Superior temporal gyrus (tissue), 1 donor: ENCODE measurements at regions not wholly inside any gene's neighbourhood (a gene's known extent, or its start where the extent isn't known, plus 50 kb on each side); places are given as distances from the start of the nearest gene placed in this dataset.

Experiments used
- DNase-seq: peaks from one replicate; pipeline ENCODE4 v3.0.0-alpha.2; 2016; ENCODE audit errors: extremely low spot score

DNA sequence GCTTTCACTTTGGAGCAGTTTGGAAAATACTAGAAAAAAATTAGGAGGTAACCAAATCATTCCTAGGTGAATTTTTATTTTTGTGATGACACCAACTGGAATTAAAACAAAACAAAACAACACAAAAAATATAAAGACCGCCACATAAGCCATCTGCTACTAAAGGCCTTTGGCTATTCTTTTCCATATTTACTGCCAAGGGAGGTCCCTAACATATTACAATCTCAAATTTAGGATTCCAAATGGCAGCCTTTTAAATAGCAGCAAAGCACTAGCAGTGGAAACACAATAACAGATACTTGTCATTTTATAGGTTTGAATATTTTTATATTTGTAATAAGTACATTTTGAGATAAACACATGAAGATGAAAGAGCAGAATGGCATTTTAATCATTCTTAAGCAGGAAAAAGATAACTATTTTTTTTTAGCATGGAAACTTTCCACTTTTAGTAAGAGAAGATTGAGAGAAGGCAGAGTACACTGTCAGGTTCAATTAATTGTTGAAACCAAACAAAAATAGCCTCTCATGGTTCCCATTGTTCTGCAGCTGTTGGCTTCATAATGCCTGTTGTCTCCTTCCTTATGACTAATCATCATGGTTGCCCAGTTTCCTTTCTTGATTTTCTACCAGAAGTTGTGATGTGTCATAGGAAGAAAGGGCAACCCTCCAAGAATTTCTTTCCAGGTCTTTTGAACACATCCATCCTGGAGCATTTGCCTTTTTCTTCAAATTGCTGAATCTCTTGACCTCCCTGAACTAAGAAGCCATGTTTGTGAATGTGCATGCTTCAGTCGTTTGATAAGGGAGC is 219.0 kb upstream of the EMCN start:
- peak; percentile 76 for DNase-seq

DNA sequence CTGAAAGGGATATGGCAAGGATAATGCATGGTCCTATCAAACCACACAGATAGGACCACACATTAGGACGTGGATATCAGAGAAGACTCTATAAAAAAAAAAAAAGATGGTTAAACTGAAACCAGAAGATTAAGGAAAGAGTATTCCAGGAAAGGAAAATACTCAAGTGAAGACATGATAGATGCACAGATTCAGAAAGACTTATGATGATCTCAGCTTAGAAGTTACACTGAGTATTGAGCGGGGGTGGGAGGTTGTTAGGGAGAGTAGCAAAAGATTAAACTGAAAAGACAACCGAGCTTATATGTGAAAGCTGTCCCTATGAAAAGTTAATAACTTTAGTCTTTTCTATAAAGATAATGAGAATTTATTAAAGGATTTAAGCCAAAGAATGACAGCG is 211.0 kb upstream of the EMCN start:
- no peak for DNase-seq

DNA sequence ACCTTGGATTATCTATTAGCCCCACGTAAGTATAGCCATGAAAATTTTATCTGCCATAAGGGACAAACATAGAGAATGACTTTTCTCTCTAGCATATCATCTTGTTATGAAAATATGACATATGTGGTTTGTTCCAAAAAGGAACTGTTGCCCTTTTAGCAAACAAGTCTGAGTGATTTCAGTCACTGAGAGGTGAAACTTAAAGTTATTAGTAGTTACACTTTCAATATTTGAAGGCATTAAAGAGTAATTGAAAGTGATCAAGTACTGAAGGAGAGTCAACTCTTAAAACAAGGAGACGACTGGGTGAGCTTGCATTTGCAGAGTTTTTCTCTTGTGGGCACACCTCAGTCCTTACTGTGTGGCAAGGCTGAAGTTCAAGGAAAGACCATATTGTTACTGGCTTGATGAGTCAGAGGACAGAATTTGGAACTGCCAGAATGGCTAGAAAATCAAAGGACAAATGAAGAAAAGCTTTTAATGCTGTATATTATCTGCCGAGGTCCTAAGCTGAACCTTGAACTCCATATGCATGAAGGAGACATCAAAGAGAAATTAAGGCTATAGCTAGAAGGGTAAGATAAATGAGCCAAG is 205.1 kb upstream of the EMCN start:
- no peak for DNase-seq

DNA sequence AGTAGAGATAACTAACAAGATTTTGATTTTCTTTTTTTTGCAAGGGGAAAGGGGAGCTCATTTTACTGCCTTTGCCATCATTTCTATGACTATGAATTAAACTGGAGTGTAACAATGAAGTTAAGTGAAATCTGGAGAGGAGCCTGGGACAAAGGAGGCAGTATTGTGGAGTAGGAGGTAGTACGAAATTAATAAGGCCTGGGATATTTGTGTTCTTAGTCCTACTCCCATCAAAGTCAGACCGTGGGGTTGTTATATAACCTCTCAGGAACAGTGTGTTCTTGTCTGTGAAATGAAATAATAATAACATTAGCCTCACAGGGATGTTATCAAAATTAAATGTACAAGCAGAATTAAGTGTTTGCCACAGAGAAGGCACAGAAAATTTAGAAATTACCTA is 204.3 kb upstream of the EMCN start:
- DNase-seq: no peak

DNA sequence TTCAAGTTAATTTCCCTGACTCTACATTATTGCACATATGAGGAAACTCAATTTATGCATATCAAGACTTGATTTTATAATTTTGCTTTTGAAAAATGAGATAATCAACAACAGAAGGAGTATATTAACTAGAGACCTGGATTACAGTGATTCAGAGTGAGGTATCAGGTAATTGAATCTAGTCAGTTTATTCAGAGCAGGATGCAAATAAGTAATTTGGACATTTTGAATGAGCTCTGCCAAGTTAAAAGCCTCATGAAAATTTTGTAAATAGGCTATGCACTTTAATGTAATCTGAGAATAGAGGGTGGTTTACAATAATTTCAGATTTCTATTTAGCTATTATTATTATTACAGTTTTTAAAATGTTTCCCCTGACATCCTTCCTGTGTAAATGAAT is 203.7 kb upstream of the EMCN start:
- DNase-seq: no peak

DNA sequence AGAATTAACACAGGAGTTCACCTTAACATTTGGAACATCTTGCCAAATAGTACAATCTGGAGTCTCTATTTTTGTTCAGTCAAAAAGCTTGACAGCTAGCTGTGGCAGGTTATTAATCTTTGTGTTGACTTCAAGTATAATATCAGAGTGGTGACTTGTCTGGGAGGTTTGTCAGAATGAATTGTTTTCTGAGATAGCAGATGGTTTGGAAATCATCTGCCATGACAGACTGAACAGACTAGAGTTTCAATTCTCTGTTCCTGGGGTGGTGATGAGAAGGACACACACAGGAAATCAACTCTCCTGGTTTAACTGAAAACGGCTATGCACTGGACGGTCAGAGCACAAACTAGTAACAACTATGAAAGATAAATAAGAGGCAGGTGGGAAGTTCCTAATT is 203.3 kb upstream of the EMCN start:
- DNase-seq: no peak

DNA sequence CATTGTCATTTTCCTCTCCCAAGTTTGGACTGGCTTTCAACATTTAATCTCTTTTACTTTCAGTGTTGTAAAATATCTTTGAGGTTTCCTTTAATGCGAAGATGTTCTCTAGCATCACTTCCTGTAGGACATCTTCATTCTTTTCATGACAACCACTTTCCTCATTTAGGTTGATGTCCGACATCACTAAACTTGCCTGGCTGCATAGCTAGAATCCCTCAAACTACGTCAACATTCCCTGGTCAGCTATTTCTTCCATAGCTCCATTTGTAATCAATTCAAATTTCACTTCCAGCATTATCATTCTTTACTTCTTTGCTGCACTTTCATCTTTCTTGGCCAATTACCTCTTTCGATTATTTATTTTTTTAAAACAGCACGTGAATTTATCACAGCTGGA is 198.6 kb upstream of the EMCN start:
- no peak for DNase-seq

DNA sequence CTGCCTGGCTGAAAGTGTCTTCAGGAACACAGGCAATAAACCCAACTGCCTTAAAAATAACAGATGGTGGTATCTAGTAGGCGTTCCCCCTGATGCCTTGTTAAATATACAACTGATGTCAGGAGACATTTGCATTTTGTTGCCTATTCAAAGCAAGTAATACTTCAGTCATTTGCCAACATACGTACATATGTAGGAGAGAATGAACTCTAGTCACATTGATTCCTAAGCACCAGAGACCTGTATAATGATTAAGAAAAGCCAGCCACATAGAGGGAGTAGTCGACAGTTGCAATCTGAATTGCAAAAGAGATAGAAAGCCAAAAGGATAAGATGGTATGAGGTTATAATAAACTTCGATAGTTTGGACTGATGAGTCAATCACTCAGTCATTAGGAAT is 191.0 kb upstream of the EMCN start:
- DNase-seq: no peak

DNA sequence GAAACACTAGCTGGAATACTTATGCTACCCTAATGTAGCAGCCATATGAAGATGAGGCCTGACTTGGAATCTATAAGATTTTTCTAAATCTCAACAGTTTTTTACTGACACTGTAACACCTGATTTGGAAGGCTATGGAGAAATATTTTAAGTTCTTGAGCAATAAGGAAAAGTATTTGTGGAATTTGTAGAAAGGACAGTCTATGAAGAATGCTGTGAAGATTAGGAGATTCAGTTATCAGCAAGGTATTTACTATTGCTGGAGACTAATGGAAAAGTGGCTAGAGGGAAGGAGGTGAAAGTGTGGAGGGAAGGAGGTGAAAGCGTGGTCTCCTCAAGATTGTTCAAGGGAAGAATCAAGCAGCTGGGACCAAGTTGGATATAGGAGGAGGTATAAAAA is 190.0 kb upstream of the EMCN start:
- no peak for DNase-seq

DNA sequence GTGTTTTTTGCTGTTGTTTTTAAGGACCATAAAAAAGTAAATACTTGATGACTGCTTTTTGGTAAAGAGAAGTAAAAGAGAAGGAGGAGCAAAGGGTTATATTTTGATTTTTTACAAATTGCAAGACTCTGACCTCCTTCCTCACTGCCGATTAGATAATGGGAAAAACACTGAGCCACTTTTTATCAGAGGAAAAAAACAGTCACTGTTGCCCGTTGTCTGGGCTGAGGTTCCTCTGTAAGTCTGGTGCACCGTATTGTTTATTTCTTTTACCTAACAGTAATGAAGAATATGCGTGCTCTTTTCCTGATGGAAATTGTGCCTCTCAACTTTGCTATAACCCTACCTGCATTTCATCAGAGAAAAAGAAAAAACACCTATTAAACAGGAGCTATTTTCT is 178.7 kb upstream of the EMCN start:
- DNase-seq: no peak

DNA sequence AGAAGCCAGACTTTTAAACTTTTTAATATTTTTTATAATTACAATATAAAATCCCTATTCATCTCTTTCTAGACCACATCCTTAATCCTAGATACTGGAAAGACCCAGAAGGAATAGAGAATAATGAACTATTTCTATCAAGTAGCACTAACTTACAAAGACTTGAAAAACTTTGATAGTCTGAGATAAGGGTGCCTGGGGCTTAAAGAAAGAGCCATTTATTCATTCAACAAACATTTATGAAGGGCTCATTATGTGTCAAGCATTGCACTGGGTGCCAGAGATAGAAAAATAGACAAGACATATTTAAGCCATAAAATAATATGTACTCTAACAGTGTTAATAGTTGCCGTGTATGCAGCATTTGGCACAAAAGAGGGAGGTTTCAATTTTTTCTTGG is 178.0 kb upstream of the EMCN start:
- no peak for DNase-seq

DNA sequence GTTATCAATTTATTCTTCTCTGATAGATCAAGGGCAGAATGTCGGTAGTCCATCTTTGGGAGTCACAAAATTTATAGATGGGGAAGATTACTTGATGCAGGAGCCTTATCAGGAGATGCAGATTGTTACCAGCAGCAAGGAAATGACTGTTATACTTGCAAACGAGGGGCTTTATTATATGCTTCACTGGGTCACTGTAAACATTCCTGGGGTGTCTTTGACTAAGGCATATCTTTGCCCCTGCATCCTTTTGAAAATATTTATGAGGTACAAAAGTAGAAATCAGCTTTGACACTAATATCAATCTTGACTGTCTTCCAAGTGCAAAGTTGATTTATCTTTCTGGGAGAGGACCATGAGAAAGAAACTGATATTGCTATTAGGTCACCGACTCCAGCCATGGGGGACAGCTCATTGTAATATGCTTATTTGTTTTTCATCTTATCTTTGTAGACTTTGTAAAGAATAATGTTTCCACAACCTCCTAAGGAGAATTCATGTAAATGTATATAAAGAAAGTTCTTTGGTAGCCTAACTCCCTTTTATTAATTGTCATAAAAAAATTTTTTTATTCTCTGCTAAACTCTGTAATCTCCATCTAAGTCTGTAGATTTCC is 177.3 kb upstream of the EMCN start:
- DNase-seq: no peak

DNA sequence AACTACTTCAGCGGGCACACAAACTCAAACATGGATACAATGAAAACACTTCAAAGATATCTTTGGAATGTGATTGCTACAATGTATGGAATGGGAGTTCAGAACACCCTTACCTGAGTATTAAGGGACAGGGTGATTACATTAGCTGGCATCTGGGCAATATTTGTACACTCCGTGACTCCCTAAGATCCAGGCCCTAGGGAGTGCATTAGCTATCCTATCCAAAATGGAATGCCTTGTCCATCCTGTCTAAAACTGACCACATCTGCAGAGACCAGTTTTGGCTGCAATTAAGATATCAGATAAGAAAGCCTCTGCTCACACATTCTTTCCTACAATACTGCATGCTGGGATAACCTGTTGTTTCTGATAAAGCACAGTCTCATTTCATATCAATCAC is 176.6 kb upstream of the EMCN start:
- no peak for DNase-seq

DNA sequence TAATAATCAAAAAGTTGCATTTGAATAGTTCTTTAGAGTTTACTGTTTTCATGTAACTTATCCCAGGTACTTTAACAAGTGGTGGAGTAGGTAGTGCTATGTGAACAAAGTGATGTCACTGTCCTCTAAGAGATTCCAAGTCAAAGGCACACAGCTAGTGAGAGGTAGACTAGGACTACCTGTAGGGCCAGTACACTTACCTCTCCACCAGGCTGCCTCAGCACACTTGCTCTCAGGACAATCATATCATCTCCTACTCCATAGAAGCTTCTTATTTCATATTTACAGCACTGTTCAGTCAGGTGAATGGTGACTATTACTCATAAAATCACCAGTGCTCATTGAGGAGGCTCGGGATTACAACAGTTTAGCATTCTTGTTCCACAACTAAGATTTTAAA is 173.0 kb upstream of the EMCN start:
- DNase-seq: no peak

DNA sequence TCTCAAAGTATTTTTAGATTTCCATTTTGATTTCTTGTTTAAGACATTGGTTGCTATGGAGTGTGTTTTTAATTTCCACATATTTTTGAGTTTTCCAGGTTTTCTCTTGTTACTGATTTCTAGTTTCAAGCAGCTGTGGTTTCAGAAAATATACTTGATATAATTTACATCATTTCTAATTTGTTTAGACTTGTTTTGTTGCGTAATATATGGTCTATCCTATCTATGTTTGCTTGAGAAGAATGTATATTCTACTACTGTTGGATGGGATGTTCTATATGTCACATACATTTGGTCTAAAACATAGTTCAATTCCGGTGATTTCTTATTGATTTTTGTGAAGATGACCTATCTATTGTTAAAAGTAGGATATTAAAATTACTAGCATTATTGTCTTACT is 170.5 kb upstream of the EMCN start:
- no peak for DNase-seq

DNA sequence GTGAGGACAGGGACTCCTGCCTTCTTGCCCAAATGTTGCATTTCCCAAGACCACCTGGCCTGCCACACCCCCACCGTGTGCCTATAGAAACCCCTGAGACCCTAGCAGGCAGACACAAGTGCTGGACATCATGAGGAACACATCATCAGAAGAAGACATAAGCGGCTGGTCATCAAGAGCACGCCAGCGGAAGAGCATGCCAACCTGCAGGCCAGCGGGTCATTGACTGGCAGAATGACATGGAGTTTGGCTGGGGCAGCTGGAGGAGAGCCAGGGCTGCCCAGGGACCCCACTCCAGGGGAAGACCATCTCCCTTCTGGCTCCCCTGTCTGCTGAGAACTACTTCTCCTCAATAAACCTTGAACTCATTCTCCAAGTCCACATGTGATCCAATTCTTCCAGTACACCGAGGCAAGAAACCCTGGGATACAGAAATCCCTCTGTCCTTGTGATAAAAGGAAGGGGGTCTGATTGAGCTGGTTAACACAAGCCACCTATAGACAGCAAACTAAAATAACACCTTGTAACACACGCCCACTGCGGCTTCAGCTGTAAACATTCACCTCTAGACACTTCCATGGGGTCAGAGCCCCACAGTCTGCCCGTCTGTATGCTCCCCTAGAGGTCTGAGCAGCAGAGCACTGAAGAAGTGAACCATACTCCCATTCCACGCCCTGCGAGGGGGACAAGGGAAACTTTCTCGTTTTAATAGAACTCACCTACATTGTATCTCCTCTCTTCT is 164.8 kb upstream of the EMCN start:
- DNase-seq: no peak

DNA sequence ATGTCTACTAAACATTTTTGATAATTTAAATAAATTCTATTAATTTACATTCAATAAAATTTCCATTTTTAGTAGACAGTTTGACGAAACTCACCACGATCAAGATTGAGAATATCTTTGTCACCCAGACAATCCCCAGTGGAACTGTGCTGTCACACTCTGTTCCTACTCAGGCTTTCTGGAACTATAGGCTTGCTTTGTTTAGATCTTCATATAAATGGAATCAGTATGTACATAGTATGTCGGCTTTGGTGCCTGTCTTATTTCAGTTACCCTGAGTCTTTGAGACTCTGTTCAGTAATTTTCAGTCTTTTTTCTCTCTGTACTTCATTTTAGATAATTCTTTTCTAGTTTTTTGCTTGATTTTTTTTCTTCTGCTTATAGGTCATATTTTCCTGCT is 163.5 kb upstream of the EMCN start:
- DNase-seq: no peak

DNA sequence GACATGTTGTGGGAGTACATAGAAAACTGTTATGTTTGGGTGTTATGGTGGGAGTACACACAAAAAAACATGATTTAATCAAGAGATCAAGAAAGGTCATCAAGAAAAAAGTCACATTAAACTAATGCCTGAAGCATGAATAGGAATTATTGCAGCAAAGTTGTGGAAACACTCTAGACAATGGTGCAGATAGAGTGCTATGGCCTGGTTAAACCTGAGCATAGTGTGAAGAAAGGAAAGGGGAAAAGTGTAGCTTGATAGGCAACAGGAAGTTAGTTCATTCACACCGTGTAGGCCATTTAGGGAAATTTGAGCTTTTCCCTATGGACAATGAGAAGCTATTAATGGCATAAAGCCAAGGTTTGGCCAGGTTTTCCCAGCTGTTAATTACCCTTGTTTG is 162.1 kb upstream of the EMCN start:
- no peak for DNase-seq

DNA sequence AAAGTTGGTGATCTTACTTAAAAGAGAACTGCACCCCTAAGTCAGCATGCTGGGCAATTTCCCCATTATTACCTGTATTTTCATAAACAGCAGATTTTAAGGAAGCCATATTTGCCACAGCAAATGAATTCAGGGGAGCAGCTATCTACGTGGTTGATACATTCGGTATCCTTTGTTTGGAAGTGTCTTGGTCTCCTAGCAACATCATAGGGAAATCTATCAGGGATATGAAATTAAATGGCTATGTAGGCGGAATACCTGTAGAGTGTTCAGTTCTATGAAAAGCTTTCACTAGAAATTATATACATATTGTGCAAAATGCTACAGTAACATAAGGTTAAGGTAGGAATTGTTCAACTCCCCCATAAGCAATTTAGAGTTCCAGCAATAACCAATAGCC is 157.2 kb upstream of the EMCN start:
- DNase-seq: no peak

DNA sequence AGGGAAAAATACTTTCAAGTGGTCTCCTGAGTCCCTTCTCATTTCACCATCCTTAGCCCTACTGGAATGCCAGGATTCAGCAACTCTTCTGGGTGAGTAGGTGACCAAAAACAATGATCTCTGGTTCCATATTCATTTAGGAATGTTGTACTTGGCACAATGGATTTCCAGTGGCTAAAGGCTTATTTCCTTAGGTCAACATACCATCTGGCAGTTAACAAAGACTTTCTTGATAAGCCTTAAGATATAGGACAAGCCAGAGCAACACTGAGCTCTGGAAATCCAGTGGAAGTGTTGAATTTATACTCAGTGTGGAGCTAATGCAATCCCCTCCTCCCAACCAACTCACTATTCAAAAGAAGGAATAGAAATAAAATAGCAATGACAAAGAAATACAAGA is 139.4 kb upstream of the EMCN start:
- DNase-seq: no peak

DNA sequence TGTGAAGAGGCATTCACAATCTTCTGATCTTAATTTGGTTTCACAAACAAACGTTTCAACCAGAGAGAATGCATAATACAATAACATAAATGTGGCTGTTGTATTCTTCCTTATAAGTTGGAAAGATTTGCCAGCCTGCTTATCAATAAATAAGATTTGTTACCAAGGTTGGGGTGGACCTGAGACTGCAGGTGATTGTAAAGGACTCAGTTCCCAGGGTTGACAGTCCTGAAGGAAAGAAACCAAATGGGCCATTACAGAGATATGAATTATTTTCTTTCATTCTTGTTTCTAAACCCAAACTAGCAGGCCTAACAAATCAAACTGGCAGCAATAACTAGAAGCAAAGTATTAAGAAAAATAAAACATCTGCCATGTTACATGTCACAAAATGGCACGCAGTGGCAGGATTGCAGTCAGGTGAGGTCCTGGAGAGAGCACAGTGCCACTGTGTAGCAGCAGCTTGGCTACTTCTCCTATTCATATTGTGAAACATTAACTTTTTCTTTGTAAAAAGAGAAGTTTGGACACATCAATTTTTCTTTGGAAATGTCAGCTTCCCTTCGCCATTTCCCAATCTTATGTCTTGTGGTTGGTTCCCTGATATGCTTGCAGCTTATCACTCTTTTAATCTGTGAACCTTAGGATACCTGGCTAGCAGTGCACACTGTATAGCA is 133.8 kb upstream of the EMCN start:
- no peak for DNase-seq

DNA sequence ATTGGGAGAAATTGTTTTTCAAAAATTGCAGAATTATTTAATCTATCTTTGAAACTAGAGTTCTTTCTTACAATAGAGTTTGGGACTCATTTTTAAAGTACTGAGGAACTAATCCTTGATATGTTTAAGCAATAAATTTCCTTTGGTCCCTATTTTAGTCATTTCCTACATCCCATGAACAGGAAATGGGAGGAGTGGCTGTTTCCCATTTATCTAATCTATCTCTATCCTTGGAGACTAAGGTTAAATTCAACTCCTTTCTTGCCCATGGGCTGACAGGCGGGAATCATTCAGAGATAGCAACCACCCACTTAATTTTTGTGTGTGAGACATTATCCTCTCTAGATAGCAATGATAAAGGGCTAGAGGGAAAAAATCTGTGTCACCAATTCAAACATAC is 131.6 kb upstream of the EMCN start:
- no peak for DNase-seq
